CD4-positive, alpha-beta memory T cell (primary cell): ENCODE measurements at regions not wholly inside any gene's neighbourhood (a gene's known extent, or its start where the extent isn't known, plus 50 kb on each side); places are given as distances from the start of the nearest gene placed in this dataset.

ENCODE experiments used
- CTCF ChIA-PET: fragments of 350-600 bp; sonication (Branson Sonifier 250); formaldehyde crosslinking; loops from one replicate; lab custom pipeline; 2021; ENCODE audit warnings: inconsistent platforms; ENCODE audit not compliant: partially characterized antibody; lab: Charles Lee
- POLR2A ChIA-PET: fragments of 350-600 bp; sonication (Branson Sonifier 250); formaldehyde crosslinking; loops from one replicate; lab custom pipeline; 2021; ENCODE audit not compliant: partially characterized antibody; lab: Charles Lee
- DNase-seq, 5 donors: peaks; one replicate each; pipeline versions ENCODE4 v3.0.0 to v3.0.0-alpha.2; 2020 to 2022; ENCODE audit warnings: mixed read lengths in 1 of 5
- H3K27ac ChIP-seq: one replicate; pipeline ENCODE4 v1.7.0; 2013; ENCODE audit warnings: low read depth, low read length
- H3K27me3 ChIP-seq: 2 replicates; pipeline ENCODE4 v1.7.0; 2013; ENCODE audit warnings: mild to moderate bottlenecking, low read length, moderate library complexity; ENCODE audit not compliant: insufficient read depth
- H3K36me3 ChIP-seq: 2 replicates; pipeline ENCODE4 v1.7.0; 2013; ENCODE audit warnings: mild to moderate bottlenecking, low read length, moderate library complexity; ENCODE audit not compliant: insufficient read depth
- H3K4me1 ChIP-seq: 2 replicates; pipeline ENCODE4 v1.7.0; 2013; ENCODE audit warnings: mild to moderate bottlenecking, low read length, moderate library complexity; ENCODE audit not compliant: insufficient read depth
- H3K4me3 ChIP-seq, 2 donors: one replicate each; pipeline ENCODE4 v1.7.0; 2013; ENCODE audit warnings: low read length in 2 of 2, mild to moderate bottlenecking in 1 of 2
- H3K9me3 ChIP-seq, 2 donors: one replicate each; pipeline ENCODE4 v1.7.0; 2013; ENCODE audit warnings: low read length in 2 of 2, control low read depth in 1 of 2; ENCODE audit not compliant: control insufficient read depth in 1 of 2
- H3K27ac Mint-ChIP-seq, 7 donors: one replicate each; pipeline ENCODE4 v1.8.0; 2020 to 2021; ENCODE audit warnings: mixed read lengths in 7 of 7, mild to moderate bottlenecking in 6 of 7, inconsistent platforms in 3 of 7, moderate library complexity in 3 of 7
- H3K27me3 Mint-ChIP-seq, 2 donors: one replicate each; pipeline ENCODE4 v1.8.0; 2020 to 2021; ENCODE audit warnings: mixed read lengths in 2 of 2
- H3K36me3 Mint-ChIP-seq, 2 donors: one replicate each; pipeline ENCODE4 v1.8.0; 2020 to 2021; ENCODE audit warnings: mixed read lengths in 2 of 2, inconsistent platforms in 1 of 2, mild to moderate bottlenecking in 1 of 2
- H3K4me1 Mint-ChIP-seq, 4 donors: one replicate each; pipeline ENCODE4 v1.8.0; 2020 to 2021; ENCODE audit warnings: mixed read lengths in 4 of 4, mild to moderate bottlenecking in 1 of 4
- H3K4me3 Mint-ChIP-seq, 8 donors: one replicate each; pipeline ENCODE4 v1.8.0; 2020 to 2021; ENCODE audit warnings: mixed read lengths in 8 of 8, mild to moderate bottlenecking in 7 of 8, moderate library complexity in 6 of 8, inconsistent platforms in 3 of 8
- H3K9me3 Mint-ChIP-seq, 8 donors: one replicate each; pipeline ENCODE4 v1.8.0; 2020 to 2021; ENCODE audit warnings: mixed read lengths in 8 of 8, mild to moderate bottlenecking in 5 of 8, inconsistent platforms in 3 of 8, moderate library complexity in 1 of 8
- intact Hi-C: fragments of 100-400 bp; cut with micrococcal nuclease; formaldehyde crosslinking; loops from one replicate; pipeline ENCODE4 v1.15.1; 2023

- peak overlapping the region in 1 of 7 donors; percentile 13 for H3K27ac Mint-ChIP-seq
- H3K36me3 Mint-ChIP-seq: no peaks in the 10 kb centered on the region
- no peaks in the 10 kb centered on the region for H3K4me1 ChIP-seq
- POLR2A ChIA-PET: no interaction called here
- intact Hi-C loops: no loop called here
- no peak overlapping the region for H3K4me3 Mint-ChIP-seq
- no peaks in the 10 kb centered on the region for H3K27me3 ChIP-seq
- peaks cover 6 to 9% of the 10 kb centered on the region in 2 donors for H3K27me3 Mint-ChIP-seq
- no peak overlapping the region for H3K4me3 ChIP-seq
- no peaks in the 10 kb centered on the region for H3K9me3 Mint-ChIP-seq
- H3K36me3 ChIP-seq: no peaks in the 10 kb centered on the region
- H3K27ac ChIP-seq: no peak overlapping the region
- peaks cover 0 to 6% (median 1%) of the 10 kb centered on the region in 4 donors for H3K4me1 Mint-ChIP-seq
- DNase-seq: no peak
- CTCF ChIA-PET: interaction anchor here (2.9 kb wide), 1 partner anchor 38 kb away, joined by 10 read pairs; no protein-coding TSS in a partner anchor
- H3K9me3 ChIP-seq: no peaks in the 10 kb centered on the region
These were observed 89.6 kb upstream of the BEND6 start for GRCh38 chr6:56865081-56865875.

GRCh38 chr6:56864171-56864616 lies 90.7 kb upstream of the BEND6 start:
- ChIA-PET POLR2A (no interaction called here), CTCF (interaction anchor here (2.9 kb wide), 1 partner anchor 39 kb away, joined by 10 read pairs; no protein-coding TSS in a partner anchor)
- Histone ChIP-seq H3K27ac (no peak overlapping the region), H3K4me3 (no peak overlapping the region), H3K36me3 (no peaks in the 10 kb centered on the region), H3K27me3 (no peaks in the 10 kb centered on the region), H3K9me3 (no peaks in the 10 kb centered on the region), H3K4me1 (no peaks in the 10 kb centered on the region)
- no peaks in the 10 kb centered on the region for H3K36me3 Mint-ChIP-seq
- H3K4me3 Mint-ChIP-seq: no peak overlapping the region
- no peaks in the 10 kb centered on the region for H3K9me3 Mint-ChIP-seq
- H3K27me3 Mint-ChIP-seq: peaks cover 6 to 7% of the 10 kb centered on the region in 2 donors
- intact Hi-C loops: no loop called here
- peaks cover 0 to 6% (median 1%) of the 10 kb centered on the region in 4 donors for H3K4me1 Mint-ChIP-seq
- H3K27ac Mint-ChIP-seq: no peak overlapping the region
- no peak for DNase-seq

GRCh38 chr6:56863366-56863765 lies 91.5 kb upstream of the BEND6 start:
- POLR2A ChIA-PET: no interaction called here
- no peak overlapping the region for H3K4me3 ChIP-seq
- CTCF ChIA-PET: interaction anchor here (1.0 to 2.9 kb wide), 2 partner anchors 40 kb away, joined by 4 to 10 read pairs; no protein-coding TSS in a partner anchor

GRCh38 chr6:56862415-56863175 lies 92.3 kb upstream of the BEND6 start:
- DNase-seq: no peak
- no peaks in the 10 kb centered on the region for H3K36me3 ChIP-seq
- POLR2A ChIA-PET: no interaction called here
- no peaks in the 10 kb centered on the region for H3K36me3 Mint-ChIP-seq
- no peaks in the 10 kb centered on the region for H3K4me1 ChIP-seq
- no peak overlapping the region for H3K4me3 ChIP-seq
- peaks cover 4 to 6% of the 10 kb centered on the region in 2 donors for H3K27me3 Mint-ChIP-seq
- no peak overlapping the region for H3K27ac ChIP-seq
- intact Hi-C loops: no loop called here
- H3K27me3 ChIP-seq: no peaks in the 10 kb centered on the region
- CTCF ChIA-PET: interaction anchor here (1.0 kb wide), 1 partner anchor 40 kb away, joined by 4 read pairs; no protein-coding TSS in a partner anchor
- H3K9me3 ChIP-seq: no peaks in the 10 kb centered on the region
- no peak overlapping the region for H3K27ac Mint-ChIP-seq
- no peak overlapping the region for H3K4me3 Mint-ChIP-seq
- H3K4me1 Mint-ChIP-seq: peaks cover 0 to 6% (median 1%) of the 10 kb centered on the region in 4 donors
- no peaks in the 10 kb centered on the region for H3K9me3 Mint-ChIP-seq

More at GRCh38 chr6:56863366-56863765, 91.5 kb upstream of the BEND6 start:
- no peak overlapping the region for H3K4me3 Mint-ChIP-seq
- no peaks in the 10 kb centered on the region for H3K9me3 Mint-ChIP-seq
- H3K4me1 Mint-ChIP-seq: peaks cover 0 to 6% (median 1%) of the 10 kb centered on the region in 4 donors
- no peak overlapping the region for H3K27ac Mint-ChIP-seq
- Histone ChIP-seq H3K9me3 (no peaks in the 10 kb centered on the region), H3K36me3 (no peaks in the 10 kb centered on the region), H3K27me3 (no peaks in the 10 kb centered on the region), H3K4me1 (no peaks in the 10 kb centered on the region), H3K27ac (no peak overlapping the region)
- intact Hi-C loops: no loop called here
- H3K27me3 Mint-ChIP-seq: peaks cover 4 to 6% of the 10 kb centered on the region in 2 donors
- no peaks in the 10 kb centered on the region for H3K36me3 Mint-ChIP-seq
- DNase-seq: no peak

- CTCF ChIA-PET: interaction anchor here (1.2 kb wide), 1 partner anchor 9 kb away, joined by 4 read pairs; no protein-coding TSS in a partner anchor
- H3K27me3 Mint-ChIP-seq: peaks cover 2 to 9% of the 10 kb centered on the region in 2 donors
- intact Hi-C loops: no loop called here
- Histone ChIP-seq H3K27ac (no peak overlapping the region), H3K4me3 (no peak overlapping the region), H3K9me3 (no peaks in the 10 kb centered on the region), H3K27me3 (no peaks in the 10 kb centered on the region), H3K36me3 (no peaks in the 10 kb centered on the region), H3K4me1 (no peaks in the 10 kb centered on the region)
- no peak for DNase-seq
- POLR2A ChIA-PET: no interaction called here
- no peaks in the 10 kb centered on the region for H3K36me3 Mint-ChIP-seq
- peaks cover 0 to 6% (median 1%) of the 10 kb centered on the region in 4 donors for H3K4me1 Mint-ChIP-seq
- no peak overlapping the region for H3K4me3 Mint-ChIP-seq
- H3K27ac Mint-ChIP-seq: no peak overlapping the region
- H3K9me3 Mint-ChIP-seq: no peaks in the 10 kb centered on the region
These were observed 94.4 kb upstream of the BEND6 start for GRCh38 chr6:56860475-56860874.

- H3K36me3 Mint-ChIP-seq: no peaks in the 10 kb centered on the region
- no peak overlapping the region for H3K27ac Mint-ChIP-seq
- ChIA-PET CTCF (no interaction called here), POLR2A (no interaction called here)
- Histone ChIP-seq H3K27ac (no peak overlapping the region), H3K36me3 (no peaks in the 10 kb centered on the region), H3K9me3 (no peaks in the 10 kb centered on the region), H3K4me3 (no peak overlapping the region), H3K4me1 (peaks cover 7% of the 10 kb centered on the region), H3K27me3 (peaks cover 2% of the 10 kb centered on the region)
- H3K27me3 Mint-ChIP-seq: peaks cover 10 to 21% of the 10 kb centered on the region in 2 donors
- peaks cover 11 to 14% (median 14%) of the 10 kb centered on the region in 4 donors for H3K4me1 Mint-ChIP-seq
- H3K9me3 Mint-ChIP-seq: no peaks in the 10 kb centered on the region
- intact Hi-C loops: no loop called here
- H3K4me3 Mint-ChIP-seq: no peak overlapping the region
- DNase-seq: no peak
These were observed 98.8 kb upstream of the BEND6 start for GRCh38 chr6:56856036-56856580.

- H3K9me3 Mint-ChIP-seq: peaks cover 0 to 5% (median 0%) of the 10 kb centered on the region in 8 donors
- H3K27ac Mint-ChIP-seq: no peak overlapping the region
- Histone ChIP-seq H3K4me1 (peaks cover 9% of the 10 kb centered on the region), H3K36me3 (no peaks in the 10 kb centered on the region), H3K9me3 (no peaks in the 10 kb centered on the region), H3K27me3 (peaks cover 3% of the 10 kb centered on the region), H3K27ac (no peak overlapping the region), H3K4me3 (no peak overlapping the region)
- H3K36me3 Mint-ChIP-seq: no peaks in the 10 kb centered on the region
- DNase-seq: no peak
- peaks cover 23 to 34% of the 10 kb centered on the region in 2 donors for H3K27me3 Mint-ChIP-seq
- no peak overlapping the region for H3K4me3 Mint-ChIP-seq
- POLR2A ChIA-PET: no interaction called here
- peaks cover 13 to 24% (median 17%) of the 10 kb centered on the region in 4 donors for H3K4me1 Mint-ChIP-seq
- CTCF ChIA-PET: no interaction called here
- intact Hi-C loops: loop anchor here (5.0 kb wide), 1 partner anchor 497 kb away; no protein-coding TSS in a partner anchor
These were observed 100.8 kb upstream of the BEND6 start for GRCh38 chr6:56854086-56854485.
